Liver (tissue), 3 donors: ENCODE measurements at regions not wholly inside any gene's neighbourhood (a gene's known extent, or its start where the extent isn't known, plus 50 kb on each side); places are given as distances from the start of the nearest gene placed in this dataset.

Experiments
- CTCF ChIP-seq: fragments of 150-350 bp; IDR thresholded peaks from 2 replicates; pipeline ENCODE4 v1.5.1; 2017; ENCODE audit warnings: improper control_type of control experiment, low read depth, low read length; ENCODE audit not compliant: missing input control
- SP1 ChIP-seq: IDR thresholded peaks from 2 replicates; pipeline ENCODE4 v1.6.1; 2018; ENCODE audit warnings: antibody characterized with exemption, mild to moderate bottlenecking
- TF ChIP-seq, protein P1 (sequence below): IDR thresholded peaks from 2 replicates; pipeline ENCODE4 v1.6.1; 2016; ENCODE audit warnings: antibody characterized with exemption
- donor health status: healthy.
- donor health status: healthy.

DNA sequence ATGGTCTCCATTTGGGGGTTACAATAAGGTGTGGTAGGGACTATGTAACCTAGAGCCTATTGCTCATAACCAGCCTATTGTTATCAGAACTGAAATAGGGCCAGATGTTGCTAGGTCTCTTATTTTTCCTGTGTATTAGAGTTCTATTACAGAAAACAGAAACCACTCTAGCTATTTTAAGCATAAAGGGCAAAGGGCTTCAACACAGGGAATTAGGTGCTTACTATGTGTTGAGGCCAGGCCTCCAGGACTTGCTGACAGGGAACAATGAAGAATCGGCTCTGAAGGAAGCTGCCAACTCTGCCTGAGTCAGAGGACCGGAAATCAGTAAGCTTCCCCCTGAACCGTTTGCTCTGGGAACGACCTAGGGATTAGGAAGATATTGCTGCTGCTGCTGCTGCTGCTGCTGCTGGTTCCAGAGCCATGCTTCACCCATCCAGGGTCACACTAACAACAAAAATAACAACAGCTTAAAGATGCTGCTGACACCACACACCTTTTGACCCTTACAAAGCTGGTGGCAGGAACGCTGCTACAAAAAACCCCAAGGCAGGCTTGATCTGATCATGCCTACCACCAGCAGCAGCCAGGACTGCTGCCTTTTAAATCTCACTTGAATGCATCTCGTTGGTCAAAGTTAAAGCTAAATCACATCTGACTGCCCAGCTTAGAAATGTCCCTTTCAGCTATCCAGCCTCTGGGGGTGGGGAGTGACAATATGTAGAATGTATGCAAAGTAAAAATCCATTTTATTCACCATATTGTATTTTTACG is 276.9 kb upstream of the IL12A start:
- TF ChIP-seq CTCF (no peak), SP1 (no peak)
- TF ChIP-seq, protein P1, sequence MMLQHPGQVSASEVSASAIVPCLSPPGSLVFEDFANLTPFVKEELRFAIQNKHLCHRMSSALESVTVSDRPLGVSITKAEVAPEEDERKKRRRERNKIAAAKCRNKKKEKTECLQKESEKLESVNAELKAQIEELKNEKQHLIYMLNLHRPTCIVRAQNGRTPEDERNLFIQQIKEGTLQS = no peak
